Iris pigment epithelial cell (primary cell): ENCODE measurements at regions not wholly inside any gene's neighbourhood (a gene's known extent, or its start where the extent isn't known, plus 50 kb on each side); places are given as distances from the start of the nearest gene placed in this dataset.

Experiments
- DNase-seq: peaks from one replicate; pipeline ENCODE4 v3.0.0-alpha.2; 2011; ENCODE audit warnings: low read depth

DNA sequence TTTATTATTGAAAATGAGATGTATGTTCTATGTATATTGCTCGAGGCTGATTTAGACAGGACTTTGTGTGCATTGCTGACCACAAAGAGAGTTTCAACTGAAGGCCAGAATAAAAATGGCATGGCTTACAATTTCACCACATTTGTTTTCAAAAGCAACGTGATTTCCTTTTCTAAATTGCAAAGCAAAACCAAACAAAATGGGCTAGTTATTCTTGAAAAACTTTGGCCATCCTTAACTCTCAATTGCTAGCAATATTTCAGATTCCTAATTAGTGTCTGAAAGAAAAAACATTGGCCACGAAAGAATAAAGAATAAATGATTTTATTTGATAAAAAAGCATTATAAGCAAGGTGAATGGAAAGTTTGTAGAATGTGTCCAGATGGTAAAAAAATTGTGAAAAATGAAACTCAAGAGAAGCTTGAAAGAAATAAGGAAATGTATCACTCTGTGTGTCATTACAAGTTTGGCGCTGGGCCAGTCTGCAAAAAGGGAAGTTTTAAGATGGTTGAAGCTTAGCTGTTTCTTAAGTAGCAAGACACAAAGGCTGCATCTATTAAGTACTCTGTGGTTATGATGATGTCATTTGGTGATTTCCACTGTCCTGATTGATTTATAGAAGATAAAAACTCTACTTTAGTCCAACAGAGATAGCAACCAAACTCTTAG lies 89.2 kb upstream of the PRLR start:
- peak; percentile 14 for DNase-seq

- DNase-seq, result no peak
Observed at GRCh38 chr5:35317586-35317985, 87.3 kb upstream of the PRLR start.

DNA sequence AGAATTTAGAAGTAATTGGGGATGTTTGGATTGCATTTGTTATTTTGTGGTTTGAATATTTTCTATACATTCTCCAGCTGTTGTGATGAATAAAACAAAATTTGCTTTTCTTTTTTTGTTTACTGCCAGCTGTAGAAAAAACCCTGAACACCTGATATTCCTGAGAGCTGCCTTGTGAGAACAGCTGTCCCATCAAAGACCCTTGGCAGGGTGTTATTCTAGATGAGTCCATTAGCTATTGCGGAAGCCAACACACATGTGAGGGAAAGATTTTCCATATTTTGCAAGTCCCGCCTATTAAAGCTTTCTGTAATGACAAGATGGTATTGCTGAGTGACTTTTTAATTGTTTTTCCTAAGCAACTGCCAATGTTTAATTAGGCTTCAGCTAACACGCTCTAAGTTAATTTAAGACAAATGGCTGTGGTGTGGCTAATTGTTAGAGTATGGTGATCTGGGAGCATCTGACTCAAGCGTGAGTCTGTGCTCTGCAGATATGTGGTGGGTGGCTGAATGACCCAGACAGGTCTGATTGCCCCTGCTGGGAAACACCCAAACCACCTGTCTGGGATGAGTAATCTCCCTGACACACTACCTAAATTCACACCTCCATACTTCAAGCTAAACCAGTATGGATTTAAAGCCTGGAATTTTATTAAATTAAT lies 86.5 kb upstream of the PRLR start:
- DNase-seq, result no peak

DNA sequence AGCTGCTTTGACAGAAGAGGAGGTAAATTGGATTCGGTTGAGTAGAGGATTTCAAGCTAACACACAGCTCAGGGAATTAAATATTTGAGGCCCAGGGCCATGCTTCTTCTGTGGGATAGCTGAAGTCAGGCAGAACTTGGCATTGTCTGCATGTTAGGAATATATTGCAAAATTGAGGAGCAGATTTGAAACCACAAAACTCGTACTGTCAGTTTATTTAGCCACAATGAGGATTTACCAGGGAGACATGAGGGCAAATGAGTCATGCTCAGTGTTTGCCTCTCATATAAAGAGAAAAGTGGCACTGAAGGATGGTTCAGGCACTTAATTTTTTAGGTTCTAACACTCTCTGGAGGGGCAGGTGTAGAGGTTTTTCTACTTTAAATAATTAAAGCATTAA lies 83.0 kb upstream of the PRLR start:
- DNase-seq, result peak; percentile 64

GRCh38 chr5:35312267-35312666 lies 82.0 kb upstream of the PRLR start:
- DNase-seq, result no peak

DNA sequence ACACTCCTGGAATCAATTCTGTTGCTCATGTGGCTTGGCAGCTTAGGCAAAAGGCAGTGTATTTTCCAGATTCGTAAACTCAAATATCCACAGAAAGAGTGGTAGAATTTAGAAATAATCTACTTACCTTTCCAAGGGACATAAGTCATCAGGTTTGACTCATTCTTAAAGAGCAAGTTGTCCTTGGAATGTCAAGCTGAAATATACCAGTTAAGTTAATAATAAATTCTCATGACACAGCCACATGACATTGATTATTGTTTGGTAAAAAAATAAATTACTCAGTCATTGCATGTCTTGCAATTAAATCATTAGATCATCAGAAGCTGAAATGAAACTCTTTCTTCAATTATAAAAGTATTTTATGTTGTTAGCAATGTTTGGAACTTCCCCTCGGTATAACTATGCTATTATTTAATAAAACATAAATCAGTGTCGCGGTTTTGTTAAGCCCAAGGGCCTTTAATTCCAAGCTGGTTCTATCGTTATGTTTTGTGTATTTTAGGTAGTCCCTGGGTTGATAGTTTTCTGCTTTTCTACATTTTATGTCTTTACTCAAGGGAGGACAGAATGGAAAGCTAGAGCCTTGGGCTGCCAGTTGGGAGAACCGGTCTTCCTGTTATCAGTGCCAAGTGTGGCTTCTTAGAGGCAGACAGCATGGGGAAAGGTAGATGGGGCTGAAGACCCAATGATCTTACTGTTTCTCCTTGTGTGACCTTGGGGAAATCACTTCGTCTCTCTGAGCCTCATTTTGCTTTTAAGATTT lies 79.3 kb upstream of the PRLR start:
- DNase-seq, result no peak

GRCh38 chr5:35308421-35308820 lies 78.1 kb upstream of the PRLR start:
- no peak for DNase-seq

DNA sequence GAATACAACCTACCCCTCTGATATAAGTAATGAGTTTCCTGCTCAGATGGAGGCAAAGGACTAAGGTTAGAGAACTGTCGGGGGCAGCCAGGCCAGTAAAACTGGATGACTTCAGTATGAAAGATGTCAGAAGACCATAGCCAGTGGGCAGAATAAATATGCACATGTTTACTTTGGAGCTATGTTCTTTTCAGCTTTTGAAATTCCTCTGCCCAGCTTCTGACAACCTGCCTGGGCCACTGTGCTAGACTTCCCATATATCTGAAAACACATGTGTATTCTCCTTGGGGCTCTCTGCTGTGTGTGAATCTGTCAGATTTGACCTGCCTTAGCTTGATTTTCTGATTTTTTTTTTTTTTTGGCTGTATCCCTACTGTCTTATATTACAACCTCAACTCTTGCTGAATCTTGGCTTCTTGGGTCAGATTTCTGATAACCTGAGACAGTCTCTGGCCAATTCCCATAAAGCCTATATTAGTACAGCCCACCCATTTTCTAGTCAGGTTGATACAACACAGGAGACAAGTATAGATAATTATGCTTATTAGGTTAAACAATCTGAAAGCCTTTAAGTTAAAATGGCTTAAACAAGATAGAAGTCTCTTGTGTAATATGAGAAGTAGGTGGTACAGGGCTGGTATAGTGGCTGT lies 76.6 kb upstream of the PRLR start:
- no peak for DNase-seq

GRCh38 chr5:35305336-35306020 lies 75.2 kb upstream of the PRLR start:
- DNase-seq, result no peak

GRCh38 chr5:35304291-35304690 lies 74.0 kb upstream of the PRLR start:
- no peak for DNase-seq

- DNase-seq, result no peak
Observed at GRCh38 chr5:35303152-35303551, 72.9 kb upstream of the PRLR start.

DNA sequence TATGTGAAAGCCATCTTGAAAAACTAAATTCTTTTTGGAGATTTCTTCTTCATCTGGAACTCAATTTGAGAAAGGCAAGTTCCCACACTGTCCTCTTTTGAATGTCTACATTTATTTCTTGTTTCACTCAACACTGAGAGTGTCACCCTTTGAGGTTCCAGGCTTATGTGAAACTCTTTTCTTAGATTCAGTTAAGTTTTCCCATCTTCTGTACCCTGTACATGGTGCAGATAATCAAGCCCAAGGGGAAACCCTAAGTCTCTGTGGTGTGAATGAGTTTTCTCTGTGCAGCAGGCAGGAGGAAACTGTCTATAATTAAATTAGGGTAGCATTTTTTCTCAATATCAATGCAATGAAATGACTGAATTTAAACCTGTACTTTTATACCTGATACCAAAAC lies 72.3 kb upstream of the PRLR start:
- no peak for DNase-seq

DNA sequence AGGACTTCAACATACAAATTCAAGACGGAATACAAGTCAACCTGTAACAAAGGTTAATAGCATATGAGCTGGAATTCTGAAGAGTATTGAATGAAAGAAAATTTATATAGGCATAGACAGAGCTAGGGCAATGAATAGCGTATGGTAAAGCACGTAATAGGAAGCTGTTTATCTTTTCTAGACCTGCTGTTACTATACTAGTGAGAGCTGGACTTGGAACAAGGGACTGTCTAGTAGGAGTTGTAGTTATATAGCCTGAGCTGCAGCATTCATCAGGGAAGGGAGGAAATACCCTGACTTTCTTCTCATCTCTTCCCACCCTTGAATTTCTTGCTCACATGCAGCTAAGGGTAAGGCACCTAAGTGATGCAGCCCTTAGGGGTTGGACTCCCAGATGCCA lies 67.5 kb upstream of the PRLR start:
- DNase-seq, result no peak

DNA sequence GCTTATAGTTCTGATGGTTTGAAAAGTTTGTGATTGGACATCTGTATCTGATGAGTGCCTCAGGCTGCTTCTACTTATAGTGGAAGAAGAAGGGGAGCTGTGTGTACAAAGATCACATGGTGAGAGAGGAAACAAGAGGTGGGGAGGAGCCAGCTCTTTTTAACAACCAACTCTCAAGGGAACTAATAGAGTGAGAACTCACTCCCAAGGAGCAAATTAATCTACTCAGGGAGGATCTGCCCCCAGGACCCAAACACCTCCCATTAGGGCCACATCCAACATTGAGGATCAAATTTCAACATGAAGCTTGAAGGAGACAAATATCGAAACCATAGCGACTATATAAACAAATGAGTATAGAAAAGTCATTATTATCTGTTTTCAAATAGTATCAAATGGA lies 64.7 kb upstream of the PRLR start:
- no peak for DNase-seq

DNA sequence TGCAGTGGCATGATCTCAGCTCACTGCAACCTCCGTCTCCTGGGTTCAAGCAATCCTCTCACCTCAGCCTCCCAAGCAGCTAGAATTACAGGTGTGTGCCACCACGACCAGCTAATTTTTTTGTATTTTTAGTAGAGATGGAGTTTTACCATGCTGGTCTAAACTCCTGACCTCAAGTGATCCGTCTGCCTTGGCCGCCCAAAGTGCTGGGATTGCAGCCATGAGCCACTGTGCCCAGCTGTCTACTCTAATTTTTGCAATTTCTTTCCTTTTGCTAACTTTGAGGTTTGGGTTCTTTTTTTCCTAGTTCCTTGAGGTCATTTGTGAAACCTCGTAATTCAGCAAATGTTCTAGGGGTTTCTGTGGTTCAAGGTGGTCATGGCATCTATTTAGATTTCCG lies 63.7 kb upstream of the PRLR start:
- no peak for DNase-seq

DNA sequence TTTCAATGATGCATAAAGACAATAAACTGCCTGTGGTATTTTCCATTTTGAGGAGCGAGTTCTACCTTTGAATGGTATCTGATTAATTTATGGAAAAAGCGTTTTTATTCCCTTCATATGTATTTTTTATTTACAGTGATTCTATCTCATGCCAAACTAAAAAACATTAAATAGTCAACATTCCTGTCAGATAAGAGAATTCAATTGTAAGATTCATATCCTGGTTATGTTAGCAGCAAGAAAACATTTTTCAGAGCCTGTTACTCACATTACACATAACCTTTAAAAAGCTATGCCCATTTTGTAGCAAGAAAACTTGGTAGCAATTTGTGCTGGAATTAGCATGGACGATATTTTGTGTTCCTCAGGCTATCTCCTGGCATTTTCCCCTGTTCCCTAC lies 55.1 kb upstream of the PRLR start:
- DNase-seq, result no peak

- no peak for DNase-seq
Observed at GRCh38 chr5:35285011-35285410, 54.7 kb upstream of the PRLR start.

GRCh38 chr5:35284364-35284763 lies 54.1 kb upstream of the PRLR start:
- DNase-seq, result no peak

GRCh38 chr5:35282810-35283209 lies 52.5 kb upstream of the PRLR start:
- no peak for DNase-seq

DNA sequence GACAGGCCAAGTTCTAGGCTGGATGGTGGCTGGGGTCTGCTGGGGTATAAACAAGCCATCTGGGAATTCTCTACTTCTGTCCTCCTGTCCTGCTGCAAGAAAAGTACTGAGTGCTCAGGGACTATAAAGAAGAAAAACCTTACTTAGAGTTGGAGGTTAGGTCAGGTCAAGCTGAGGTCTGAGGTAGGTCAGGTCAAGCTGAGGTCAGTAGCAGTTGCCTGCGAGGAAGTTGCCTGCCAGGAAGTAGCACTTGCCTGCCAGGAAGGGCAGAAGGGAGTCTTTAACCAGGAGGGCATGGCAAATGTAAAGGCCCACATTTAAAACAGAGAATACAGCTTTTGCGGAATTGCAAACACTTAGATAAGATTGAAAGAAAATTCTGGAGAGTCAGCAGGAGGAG lies 51.3 kb upstream of the PRLR start:
- DNase-seq, result no peak
